ENCODE measurements at regions not wholly inside any gene's neighbourhood (a gene's known extent, or its start where the extent isn't known, plus 50 kb on each side); places are given as distances from the start of the nearest gene placed in this dataset.

GRCh38 chr21:27820342-27820741, 853.5 kb upstream of the ADAMTS5 start:
- DNase-seq (ENCODE audit: low read depth in 2 of 2): no peak

GRCh38 chr21:27819299-27819698, 852.4 kb upstream of the ADAMTS5 start:
- DNase-seq (ENCODE audit: low read depth in 2 of 2): no peak

DNA sequence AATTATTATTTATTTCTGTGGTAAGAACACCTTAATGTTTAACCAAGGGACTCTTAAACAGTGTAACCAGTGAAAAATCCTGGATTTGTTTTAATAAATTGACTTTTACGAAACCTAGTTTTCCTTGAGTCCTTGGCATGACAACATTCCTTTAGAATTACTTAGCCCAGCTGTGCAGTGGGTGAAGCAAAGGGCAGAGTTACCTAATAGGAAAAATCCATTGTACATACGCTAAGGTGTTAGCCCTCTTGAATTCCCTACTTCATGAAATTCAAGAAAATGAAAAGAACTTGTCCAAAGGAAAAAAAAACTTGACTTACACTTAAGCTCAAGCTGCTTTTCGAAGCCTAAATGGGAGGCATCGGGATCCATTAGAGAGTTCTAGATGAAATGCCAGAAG, 852.0 kb upstream of the ADAMTS5 start:
- no peak for DNase-seq (ENCODE audit: low read depth in 2 of 2)

DNA sequence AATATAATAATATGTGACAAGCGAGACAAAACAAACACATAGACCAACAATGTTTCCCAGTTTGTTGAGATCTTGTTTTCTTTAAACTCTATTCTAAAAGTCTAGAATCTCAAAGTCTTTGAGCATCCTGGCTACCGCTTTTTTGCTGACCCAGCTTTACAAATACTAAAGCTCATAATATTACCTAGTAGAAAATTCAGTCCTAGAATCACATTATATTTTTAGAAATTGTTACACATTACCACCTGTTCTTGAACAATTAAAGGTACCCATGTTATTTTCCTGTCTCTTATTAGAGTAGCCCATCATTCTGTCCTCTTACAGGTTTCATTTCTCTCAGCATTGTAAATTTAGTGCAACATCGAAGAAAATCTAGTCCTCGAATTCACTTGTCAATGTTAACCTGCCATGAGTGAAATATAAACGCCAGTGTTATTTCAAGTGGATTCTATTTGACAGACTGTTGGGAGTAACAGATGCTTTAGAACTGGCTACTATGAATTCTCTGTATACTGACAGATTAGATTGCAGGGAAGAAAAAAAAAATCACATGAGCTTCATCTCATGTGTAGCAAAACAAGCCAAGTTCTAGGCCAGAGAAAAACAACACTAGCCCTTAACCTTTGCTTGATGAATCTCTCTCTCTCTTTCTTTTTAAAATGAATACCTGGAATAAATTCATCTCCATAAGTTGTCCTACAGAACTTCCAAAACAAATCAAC, 851.2 kb upstream of the ADAMTS5 start:
- no peak for DNase-seq (ENCODE audit: low read depth in 2 of 2)

DNA sequence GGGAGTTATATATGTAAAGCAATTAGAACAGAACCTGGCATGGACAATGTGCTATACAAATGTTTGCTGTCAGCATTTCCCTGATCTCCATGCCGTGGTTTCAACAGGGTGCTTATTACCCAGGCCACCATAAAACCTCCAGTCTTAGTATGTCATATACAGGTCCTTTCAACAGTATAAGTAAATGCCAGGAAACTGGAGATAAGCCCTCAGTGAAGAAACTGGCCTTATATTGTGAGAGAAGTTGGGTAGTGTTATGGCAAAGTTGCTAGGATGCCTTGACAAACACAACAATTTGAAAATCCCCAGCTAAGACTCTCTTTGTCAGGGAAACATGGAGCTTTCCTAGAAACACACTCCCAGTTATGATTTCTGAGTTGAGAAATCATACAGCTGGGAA, 850.2 kb upstream of the ADAMTS5 start:
- DNase-seq (ENCODE audit: low read depth in 2 of 2): no peak

GRCh38 chr21:27816301-27816700, 849.4 kb upstream of the ADAMTS5 start:
- DNase-seq (ENCODE audit: low read depth in 2 of 2): no peak

GRCh38 chr21:27814226-27814625, 847.3 kb upstream of the ADAMTS5 start:
- no peak for DNase-seq (ENCODE audit: low read depth in 2 of 2)

- no peak for DNase-seq (ENCODE audit: low read depth in 2 of 2)
Measured at GRCh38 chr21:27813750-27814149, 846.9 kb upstream of the ADAMTS5 start.

- no peak for DNase-seq (ENCODE audit: low read depth in 2 of 2)
Measured at GRCh38 chr21:27813344-27813743, 846.5 kb upstream of the ADAMTS5 start.

DNA sequence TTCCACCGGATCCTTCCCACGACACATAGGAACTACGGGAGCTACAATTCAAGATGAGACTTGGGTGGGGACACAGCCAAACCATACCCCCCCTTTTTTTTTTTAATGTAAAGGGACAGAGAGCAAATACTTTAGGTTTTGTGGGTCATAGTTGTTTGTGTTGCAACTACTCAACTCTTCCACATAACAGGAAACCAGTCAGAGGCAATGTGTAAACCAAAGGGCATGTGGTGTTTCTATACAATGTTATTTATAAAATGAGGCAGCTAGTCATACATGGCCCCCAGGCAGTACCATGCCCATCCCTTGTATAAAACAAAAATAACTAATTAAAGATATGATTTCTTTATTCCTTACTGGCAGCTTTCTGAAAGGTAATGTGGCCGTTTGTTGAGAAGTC, 845.4 kb upstream of the ADAMTS5 start:
- no peak for DNase-seq (ENCODE audit: low read depth in 2 of 2)

GRCh38 chr21:27808923-27809322, 842.0 kb upstream of the ADAMTS5 start:
- no peak for DNase-seq (ENCODE audit: low read depth in 2 of 2)

- no peak for DNase-seq (ENCODE audit: low read depth in 2 of 2)
Measured at GRCh38 chr21:27807596-27807995, 840.7 kb upstream of the ADAMTS5 start.

GRCh38 chr21:27806281-27806680, 839.4 kb upstream of the ADAMTS5 start:
- no peak for DNase-seq (ENCODE audit: low read depth in 2 of 2)

DNA sequence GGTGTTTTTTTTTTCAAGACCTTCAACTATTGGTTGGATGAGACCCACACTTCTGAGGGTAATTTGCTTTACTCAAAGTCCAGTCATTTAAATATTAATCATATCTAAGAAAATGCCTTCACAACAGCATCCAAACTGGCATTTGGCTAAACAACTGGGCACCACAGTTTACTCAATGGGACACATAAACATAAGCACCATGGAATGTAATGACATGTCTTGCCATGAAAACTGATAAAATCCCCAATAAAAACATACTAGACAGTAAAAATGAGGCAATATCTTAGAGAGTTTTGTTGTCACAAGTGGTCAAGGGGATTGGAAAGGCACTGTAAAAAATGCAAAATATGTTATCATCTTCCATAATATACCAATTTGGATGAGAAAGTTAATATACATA, 838.8 kb upstream of the ADAMTS5 start:
- DNase-seq (ENCODE audit: low read depth in 2 of 2): no peak

- DNase-seq (ENCODE audit: low read depth in 2 of 2): no peak
Measured at GRCh38 chr21:27804515-27804914, 837.6 kb upstream of the ADAMTS5 start.

DNA sequence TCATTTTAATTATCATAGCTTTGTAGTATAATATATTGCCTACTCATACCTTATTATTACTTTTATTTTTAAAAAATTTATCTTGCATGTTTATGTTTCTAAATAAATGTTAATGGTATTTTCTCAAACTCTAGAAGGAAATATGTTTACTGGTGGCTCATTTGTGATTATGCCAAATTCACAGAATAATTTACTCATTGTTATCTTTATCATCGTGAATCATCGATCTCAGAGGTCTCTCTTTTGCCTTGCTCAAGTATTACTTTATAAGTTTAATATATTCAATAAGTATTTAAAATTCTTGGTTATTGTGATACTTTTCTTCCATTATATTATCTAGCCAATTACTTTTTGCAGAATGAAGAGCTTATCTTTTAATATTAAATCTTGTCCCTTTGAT, 836.7 kb upstream of the ADAMTS5 start:
- DNase-seq (ENCODE audit: low read depth in 2 of 2): no peak

- DNase-seq (ENCODE audit: low read depth in 2 of 2): no peak
Measured at GRCh38 chr21:27802816-27803475, 836.1 kb upstream of the ADAMTS5 start.

DNA sequence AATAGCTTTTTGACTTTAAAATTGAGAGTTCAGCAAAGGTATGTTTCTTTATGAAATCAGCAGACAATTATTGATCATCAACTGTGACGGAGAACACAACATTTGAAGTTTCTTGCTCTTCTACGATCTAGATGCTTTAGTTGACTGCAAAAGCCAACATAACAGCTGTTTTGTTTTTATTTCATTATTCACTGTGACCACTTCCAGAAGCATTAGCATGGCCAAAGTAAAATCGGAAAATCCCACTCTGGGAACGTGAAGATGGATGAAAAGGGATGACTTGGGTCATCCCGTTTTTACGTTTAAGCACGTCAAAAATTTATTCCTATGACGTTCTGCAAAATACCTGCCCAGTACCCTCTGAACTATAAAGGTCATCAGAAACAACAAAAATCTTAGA, 833.0 kb upstream of the ADAMTS5 start:
- no peak for DNase-seq (ENCODE audit: low read depth in 2 of 2)

DNA sequence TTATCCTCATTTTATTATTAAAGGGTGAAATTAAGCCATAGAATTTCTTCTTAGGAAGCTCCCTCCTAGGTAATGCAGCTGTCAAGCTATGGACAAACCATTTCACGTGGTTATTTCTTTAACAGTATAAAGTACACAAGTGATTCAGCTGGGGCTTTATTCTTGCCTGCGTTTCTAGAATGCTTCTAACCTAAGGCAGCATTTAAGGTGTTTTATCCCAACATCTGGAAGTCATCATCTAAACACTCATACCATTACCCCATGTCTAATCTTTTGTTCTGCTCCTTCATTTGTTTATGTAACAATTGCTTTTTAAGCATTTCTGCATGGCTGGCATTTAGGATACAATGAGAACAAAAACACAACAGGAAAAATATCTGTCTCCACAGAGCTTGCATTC, 829.2 kb upstream of the ADAMTS5 start:
- no peak for DNase-seq (ENCODE audit: low read depth in 2 of 2)

GRCh38 chr21:27795418-27795817, 828.5 kb upstream of the ADAMTS5 start:
- no peak for DNase-seq (ENCODE audit: low read depth in 2 of 2)

GRCh38 chr21:27793901-27794300, 827.0 kb upstream of the ADAMTS5 start:
- DNase-seq (ENCODE audit: low read depth in 2 of 2): no peak

- DNase-seq (ENCODE audit: low read depth in 2 of 2): no peak
Measured at GRCh38 chr21:27787046-27787445, 820.2 kb upstream of the ADAMTS5 start.

GRCh38 chr21:27779606-27780005, 812.7 kb upstream of the ADAMTS5 start:
- no peak for DNase-seq (ENCODE audit: low read depth in 2 of 2)

Measured in stimulated activated CD8-positive, alpha-beta memory T cell treated with anti-CD3 and anti-CD28 coated beads, Interleukin-7, amount 100 ng/mL, for 4 hours (primary cell).